Neural crest cell (in vitro differentiated cells): ENCODE measurements at regions not wholly inside any gene's neighbourhood (a gene's known extent, or its start where the extent isn't known, plus 50 kb on each side); places are given as distances from the start of the nearest gene placed in this dataset.

Experiments
- DNase-seq: peaks from one replicate; pipeline ENCODE4 v3.0.0; 2021; ENCODE audit warnings: low read depth, mixed read lengths, low spot score
- H3K27ac Mint-ChIP-seq: one replicate; pipeline ENCODE4 v1.8.0; 2021; ENCODE audit warnings: mild to moderate bottlenecking, mixed read lengths; ENCODE audit not compliant: unreplicated experiment
- H3K27me3 Mint-ChIP-seq: 2 replicates; pipeline ENCODE4 v1.8.0; 2021; ENCODE audit warnings: low read depth, mild to moderate bottlenecking, mixed read lengths
- H3K36me3 Mint-ChIP-seq: 2 replicates; pipeline ENCODE4 v1.8.0; 2021; ENCODE audit warnings: low read depth, mild to moderate bottlenecking, mixed read lengths
- H3K4me1 Mint-ChIP-seq: 2 replicates; pipeline ENCODE4 v1.8.0; 2021; ENCODE audit warnings: mixed read lengths
- H3K4me3 Mint-ChIP-seq: one replicate; pipeline ENCODE4 v1.8.0; 2021; ENCODE audit warnings: mild to moderate bottlenecking, mixed read lengths
- H3K9me3 Mint-ChIP-seq: 2 replicates; pipeline ENCODE4 v1.8.0; 2021; ENCODE audit warnings: mixed read lengths
- TF ChIP-seq, protein P1 (sequence below): fragments of 200-600 bp; sonication (generic); conservative IDR thresholded peaks from 2 replicates; pipeline ENCODE4 v1.5.0; 2021; ENCODE audit warnings: antibody characterized with exemption, mild to moderate bottlenecking

- Mint-ChIP-seq H3K4me3 (no peak overlapping the region), H3K27me3 (no peaks in the 10 kb centered on the region), H3K4me1 (no peaks in the 10 kb centered on the region), H3K36me3 (no peaks in the 10 kb centered on the region), H3K27ac (no peak overlapping the region), H3K9me3 (no peaks in the 10 kb centered on the region)
- TF ChIP-seq, protein P1, sequence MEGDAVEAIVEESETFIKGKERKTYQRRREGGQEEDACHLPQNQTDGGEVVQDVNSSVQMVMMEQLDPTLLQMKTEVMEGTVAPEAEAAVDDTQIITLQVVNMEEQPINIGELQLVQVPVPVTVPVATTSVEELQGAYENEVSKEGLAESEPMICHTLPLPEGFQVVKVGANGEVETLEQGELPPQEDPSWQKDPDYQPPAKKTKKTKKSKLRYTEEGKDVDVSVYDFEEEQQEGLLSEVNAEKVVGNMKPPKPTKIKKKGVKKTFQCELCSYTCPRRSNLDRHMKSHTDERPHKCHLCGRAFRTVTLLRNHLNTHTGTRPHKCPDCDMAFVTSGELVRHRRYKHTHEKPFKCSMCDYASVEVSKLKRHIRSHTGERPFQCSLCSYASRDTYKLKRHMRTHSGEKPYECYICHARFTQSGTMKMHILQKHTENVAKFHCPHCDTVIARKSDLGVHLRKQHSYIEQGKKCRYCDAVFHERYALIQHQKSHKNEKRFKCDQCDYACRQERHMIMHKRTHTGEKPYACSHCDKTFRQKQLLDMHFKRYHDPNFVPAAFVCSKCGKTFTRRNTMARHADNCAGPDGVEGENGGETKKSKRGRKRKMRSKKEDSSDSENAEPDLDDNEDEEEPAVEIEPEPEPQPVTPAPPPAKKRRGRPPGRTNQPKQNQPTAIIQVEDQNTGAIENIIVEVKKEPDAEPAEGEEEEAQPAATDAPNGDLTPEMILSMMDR, result no peak
- no peak for DNase-seq
Measured at GRCh38 chr4:32192363-32192762, 1472.2 kb downstream of the PCDH7 start.

DNA sequence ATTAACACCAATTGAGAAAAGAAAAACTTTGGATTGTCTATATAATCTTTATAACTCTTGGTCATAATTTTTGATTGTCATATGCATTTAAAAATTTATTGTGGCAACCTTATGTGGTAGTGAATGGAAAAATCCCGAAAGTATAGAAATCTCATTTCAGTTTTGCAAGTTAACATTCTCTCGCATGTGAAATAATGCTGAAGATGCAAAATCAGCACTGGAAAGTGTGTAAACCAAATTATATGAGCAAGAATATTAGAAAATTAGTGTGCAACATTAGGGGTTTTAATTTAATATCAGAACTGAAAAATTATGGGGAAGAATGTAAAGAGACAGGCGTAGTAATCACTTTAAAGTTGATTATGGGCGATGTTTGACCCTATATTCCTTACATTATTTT is 1472.8 kb downstream of the PCDH7 start:
- H3K4me1 Mint-ChIP-seq, result no peaks in the 10 kb centered on the region
- TF ChIP-seq, protein P1, result no peak

DNA sequence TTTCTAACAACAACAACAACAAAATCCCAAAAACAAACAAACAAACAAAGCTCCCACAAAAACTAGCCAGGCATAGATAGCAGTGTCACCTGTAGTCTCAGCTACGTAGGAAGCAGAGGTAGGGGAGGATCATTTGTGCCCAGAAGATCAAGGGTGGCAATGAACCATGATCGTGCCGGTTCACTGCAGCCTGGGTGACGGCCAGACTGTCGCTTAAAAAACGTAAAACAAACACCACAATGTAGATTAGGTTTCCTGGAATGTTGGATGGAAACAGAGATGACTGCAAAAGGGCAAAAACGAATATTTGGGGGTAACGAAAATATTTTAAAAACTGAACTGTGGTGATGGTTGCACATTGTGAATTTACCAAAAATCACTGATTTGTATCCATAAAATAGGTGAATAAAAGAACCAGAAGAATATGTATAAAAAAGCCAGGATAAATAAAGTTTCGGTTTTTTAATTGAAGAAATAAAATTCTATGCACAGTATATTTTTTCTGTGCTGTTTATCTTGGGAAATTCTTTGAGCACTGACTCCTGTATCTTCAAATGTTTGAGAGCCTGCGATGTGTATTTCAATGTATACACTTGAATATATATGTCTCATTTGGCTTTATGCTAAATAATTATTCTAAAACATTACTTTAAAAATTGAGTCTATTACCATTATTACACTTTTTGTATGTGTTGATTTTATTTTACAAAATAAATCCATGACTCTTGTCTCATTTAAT is 1477.0 kb downstream of the PCDH7 start:
- H3K9me3 Mint-ChIP-seq, result no peaks in the 10 kb centered on the region
- no peak overlapping the region for H3K4me3 Mint-ChIP-seq
- H3K36me3 Mint-ChIP-seq, result no peaks in the 10 kb centered on the region
- TF ChIP-seq, protein P1, result no peak
- no peak overlapping the region for H3K27ac Mint-ChIP-seq
- H3K27me3 Mint-ChIP-seq, result no peaks in the 10 kb centered on the region
- DNase-seq, result no peak
- H3K4me1 Mint-ChIP-seq, result no peaks in the 10 kb centered on the region

More for the DNA sequence above, 1472.8 kb downstream of the PCDH7 start:
- DNase-seq, result no peak
- no peaks in the 10 kb centered on the region for H3K36me3 Mint-ChIP-seq
- H3K9me3 Mint-ChIP-seq, result no peaks in the 10 kb centered on the region
- no peaks in the 10 kb centered on the region for H3K27me3 Mint-ChIP-seq
- no peak overlapping the region for H3K4me3 Mint-ChIP-seq
- H3K27ac Mint-ChIP-seq, result no peak overlapping the region

- Mint-ChIP-seq H3K9me3 (no peaks in the 10 kb centered on the region), H3K36me3 (no peaks in the 10 kb centered on the region), H3K4me1 (no peaks in the 10 kb centered on the region), H3K4me3 (no peak overlapping the region), H3K27ac (no peak overlapping the region), H3K27me3 (no peaks in the 10 kb centered on the region)
- DNase-seq, result no peak
- TF ChIP-seq, protein P1, result no peak
Measured at GRCh38 chr4:32199639-32200038, 1479.5 kb downstream of the PCDH7 start.

DNA sequence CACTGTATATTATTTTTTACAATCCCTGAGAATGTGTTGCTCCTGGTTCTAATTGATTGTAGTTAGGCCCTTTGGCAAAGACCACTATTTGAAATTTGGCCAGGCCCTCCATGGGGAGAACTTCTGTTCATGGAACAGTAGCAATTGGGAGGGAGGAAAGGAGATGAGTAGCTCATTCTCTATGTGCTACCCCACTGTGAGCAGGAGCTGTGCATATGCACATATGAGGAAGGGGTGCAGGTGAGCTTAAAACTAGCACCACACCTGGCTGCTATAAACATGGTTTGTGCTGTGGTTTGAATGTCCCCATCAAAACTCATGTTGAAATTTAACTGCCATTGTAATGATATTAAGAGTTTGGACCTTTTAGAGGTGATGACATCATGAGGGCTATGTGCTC is 1483.2 kb downstream of the PCDH7 start:
- Mint-ChIP-seq H3K27me3 (no peaks in the 10 kb centered on the region), H3K9me3 (peaks cover 7% of the 10 kb centered on the region), H3K36me3 (no peaks in the 10 kb centered on the region), H3K4me3 (no peak overlapping the region), H3K4me1 (no peaks in the 10 kb centered on the region), H3K27ac (no peak overlapping the region)
- DNase-seq, result no peak
- TF ChIP-seq, protein P1, result no peak
